GM19467 (cell line): ENCODE measurements at regions not wholly inside any gene's neighbourhood (a gene's known extent, or its start where the extent isn't known, plus 50 kb on each side); places are given as distances from the start of the nearest gene placed in this dataset.

ENCODE experiments used
- ATAC-seq: cut with Tn5 transposase; IDR thresholded peaks from one replicate; pipeline ENCODE4 v1.9.1; 2021; ENCODE audit warnings: mild to moderate bottlenecking, moderate library complexity; ENCODE audit not compliant: unreplicated experiment

- ATAC-seq = no peak
These were observed 51.9 kb upstream of the OTOL1 start for GRCh38 chr3:161444694-161445077.

GRCh38 chr3:161443921-161444693 lies 52.5 kb upstream of the OTOL1 start:
- ATAC-seq = no peak

GRCh38 chr3:161430307-161430706 lies 59.0 kb upstream of the SPTSSB start:
- ATAC-seq = no peak

- ATAC-seq = no peak
These were observed 56.0 kb upstream of the SPTSSB start for GRCh38 chr3:161427347-161427746.

GRCh38 chr3:161426758-161427157 lies 55.4 kb upstream of the SPTSSB start:
- ATAC-seq = no peak

- peak; percentile 71 for ATAC-seq
These were observed 52.7 kb upstream of the SPTSSB start for GRCh38 chr3:161423911-161424522.

- no peak for ATAC-seq
These were observed 50.9 kb upstream of the SPTSSB start for GRCh38 chr3:161422171-161422700.
